ENCODE measurements at regions not wholly inside any gene's neighbourhood (a gene's known extent, or its start where the extent isn't known, plus 50 kb on each side); places are given as distances from the start of the nearest gene placed in this dataset.

DNA sequence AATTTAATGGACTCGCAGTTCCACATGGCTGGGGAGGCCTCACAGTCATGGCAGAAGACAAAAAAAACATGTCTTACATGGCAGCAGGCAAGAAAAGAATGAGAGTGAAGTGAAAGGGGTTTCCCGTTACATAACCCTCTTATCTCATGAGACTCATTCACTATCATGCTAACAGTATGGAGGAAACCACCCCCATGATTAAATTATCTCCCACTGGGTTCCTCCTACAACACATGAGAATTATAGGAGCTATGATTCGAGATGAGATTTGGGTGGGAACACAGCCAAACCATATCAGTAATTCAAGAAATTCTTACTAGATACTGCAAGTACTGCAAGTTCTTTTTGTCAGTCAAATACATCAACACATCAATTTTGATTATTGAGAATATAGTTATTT lies 311.4 kb upstream of the SLITRK3 start:
- TF ChIP-seq, protein P1, sequence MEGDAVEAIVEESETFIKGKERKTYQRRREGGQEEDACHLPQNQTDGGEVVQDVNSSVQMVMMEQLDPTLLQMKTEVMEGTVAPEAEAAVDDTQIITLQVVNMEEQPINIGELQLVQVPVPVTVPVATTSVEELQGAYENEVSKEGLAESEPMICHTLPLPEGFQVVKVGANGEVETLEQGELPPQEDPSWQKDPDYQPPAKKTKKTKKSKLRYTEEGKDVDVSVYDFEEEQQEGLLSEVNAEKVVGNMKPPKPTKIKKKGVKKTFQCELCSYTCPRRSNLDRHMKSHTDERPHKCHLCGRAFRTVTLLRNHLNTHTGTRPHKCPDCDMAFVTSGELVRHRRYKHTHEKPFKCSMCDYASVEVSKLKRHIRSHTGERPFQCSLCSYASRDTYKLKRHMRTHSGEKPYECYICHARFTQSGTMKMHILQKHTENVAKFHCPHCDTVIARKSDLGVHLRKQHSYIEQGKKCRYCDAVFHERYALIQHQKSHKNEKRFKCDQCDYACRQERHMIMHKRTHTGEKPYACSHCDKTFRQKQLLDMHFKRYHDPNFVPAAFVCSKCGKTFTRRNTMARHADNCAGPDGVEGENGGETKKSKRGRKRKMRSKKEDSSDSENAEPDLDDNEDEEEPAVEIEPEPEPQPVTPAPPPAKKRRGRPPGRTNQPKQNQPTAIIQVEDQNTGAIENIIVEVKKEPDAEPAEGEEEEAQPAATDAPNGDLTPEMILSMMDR (IDR thresholded peaks at IDR 0.05 in 8 of 11, conservative IDR thresholded peaks at IDR 0.05 in 3 of 11) = no peak
- no peak for TF ChIP-seq POLR2A (IDR thresholded peaks at IDR 0.05)
